Vagina (tissue), 2 donors: ENCODE measurements at regions not wholly inside any gene's neighbourhood (a gene's known extent, or its start where the extent isn't known, plus 50 kb on each side); places are given as distances from the start of the nearest gene placed in this dataset.

Source experiments
- DNase-seq, 2 donors: peaks; one replicate each; pipeline ENCODE4 v3.0.0-alpha.2; 2017; ENCODE audit errors: extremely low spot score in 2 of 2
- H3K27ac ChIP-seq: fragments of 200-600 bp; sonication (generic); one replicate; pipeline ENCODE4 v1.5.1; 2019
- H3K27me3 ChIP-seq: fragments of 200-600 bp; sonication (generic); one replicate; pipeline ENCODE4 v1.5.1; 2019
- H3K36me3 ChIP-seq, 2 donors: fragments of 200-600 bp; sonication (generic); one replicate each; pipeline ENCODE4 v1.5.1; 2017 to 2019
- H3K4me1 ChIP-seq: fragments of 200-600 bp; sonication (generic); one replicate; pipeline ENCODE4 v1.5.1; 2019
- H3K4me3 ChIP-seq, 2 donors: fragments of 200-600 bp; sonication (generic); 1 replicate in 1 of 2; 2 replicates in 1 of 2; pipeline ENCODE4 v1.5.1; 2016 to 2019
- H3K9me3 ChIP-seq: fragments of 200-600 bp; sonication (generic); one replicate; pipeline ENCODE4 v1.5.1; 2019
- POLR2A ChIP-seq, 2 donors: fragments of 450-650 bp; IDR thresholded peaks; one replicate each; pipeline ENCODE4 v1.6.1; 2017; ENCODE audit warnings: antibody characterized with exemption in 2 of 2, mild to moderate bottlenecking in 2 of 2, moderate library complexity in 2 of 2
- POLR2AphosphoS5 ChIP-seq, 2 donors: sonication (generic); formaldehyde crosslinking; IDR thresholded peaks; one replicate each; pipeline ENCODE4 v1.9.0; 2017; ENCODE audit warnings: antibody characterized with exemption in 2 of 2, mild to moderate bottlenecking in 2 of 2, low read depth in 1 of 2; ENCODE audit not compliant: insufficient read depth in 1 of 2
- intact Hi-C: fragments of 100-400 bp; cut with DNase I; formaldehyde crosslinking; loops from one replicate; pipeline ENCODE4 v1.15.1; 2023
- TF ChIP-seq, protein P1 (sequence below), 3 experiments: fragments of 450-650 bp in 2 of 3; fragments of 200-600 bp in 1 of 3; sonication (generic) in 1 of 3; IDR thresholded peaks; one replicate each; pipeline ENCODE4 v1.5.1; 2017 to 2019; ENCODE audit warnings: antibody characterized with exemption in 3 of 3, mild to moderate bottlenecking in 2 of 3, moderate library complexity in 2 of 3

DNA sequence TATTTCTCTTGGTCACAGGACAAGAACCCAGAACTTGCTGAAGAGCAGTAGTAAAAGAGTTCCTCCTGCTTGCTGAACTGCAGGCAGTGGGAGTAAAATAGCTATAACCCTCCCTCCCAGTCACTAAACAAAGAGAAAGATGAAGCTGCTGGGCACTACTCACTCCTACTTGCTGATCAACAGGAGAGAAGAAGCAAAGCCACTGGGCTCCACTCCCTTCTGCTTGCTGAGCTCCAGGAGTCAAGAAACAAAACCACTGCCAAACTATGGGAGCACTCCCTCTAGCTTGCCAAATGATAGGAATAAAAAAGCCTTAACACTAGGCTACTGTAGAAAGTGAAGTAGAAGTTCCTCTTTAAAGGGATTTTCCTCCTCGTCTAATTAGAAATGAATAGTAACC is 155.3 kb downstream of the RASSF9 start:
- TF ChIP-seq, protein P1, sequence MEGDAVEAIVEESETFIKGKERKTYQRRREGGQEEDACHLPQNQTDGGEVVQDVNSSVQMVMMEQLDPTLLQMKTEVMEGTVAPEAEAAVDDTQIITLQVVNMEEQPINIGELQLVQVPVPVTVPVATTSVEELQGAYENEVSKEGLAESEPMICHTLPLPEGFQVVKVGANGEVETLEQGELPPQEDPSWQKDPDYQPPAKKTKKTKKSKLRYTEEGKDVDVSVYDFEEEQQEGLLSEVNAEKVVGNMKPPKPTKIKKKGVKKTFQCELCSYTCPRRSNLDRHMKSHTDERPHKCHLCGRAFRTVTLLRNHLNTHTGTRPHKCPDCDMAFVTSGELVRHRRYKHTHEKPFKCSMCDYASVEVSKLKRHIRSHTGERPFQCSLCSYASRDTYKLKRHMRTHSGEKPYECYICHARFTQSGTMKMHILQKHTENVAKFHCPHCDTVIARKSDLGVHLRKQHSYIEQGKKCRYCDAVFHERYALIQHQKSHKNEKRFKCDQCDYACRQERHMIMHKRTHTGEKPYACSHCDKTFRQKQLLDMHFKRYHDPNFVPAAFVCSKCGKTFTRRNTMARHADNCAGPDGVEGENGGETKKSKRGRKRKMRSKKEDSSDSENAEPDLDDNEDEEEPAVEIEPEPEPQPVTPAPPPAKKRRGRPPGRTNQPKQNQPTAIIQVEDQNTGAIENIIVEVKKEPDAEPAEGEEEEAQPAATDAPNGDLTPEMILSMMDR (IDR thresholded peaks at IDR 0.05): no peak
- no peak for TF ChIP-seq POLR2AphosphoS5 (IDR thresholded peaks at IDR 0.05; ENCODE audit: insufficient read depth in 1 of 2, low read depth in 1 of 2)
- no peak for TF ChIP-seq POLR2A (IDR thresholded peaks at IDR 0.05)
- Histone ChIP-seq H3K4me3 (no peak overlapping the region), H3K27ac (no peak overlapping the region), H3K36me3 (no peaks in the 10 kb centered on the region), H3K4me1 (no peaks in the 10 kb centered on the region), H3K9me3 (peaks cover 7% of the 10 kb centered on the region), H3K27me3 (no peaks in the 10 kb centered on the region)
- no peak for DNase-seq
- intact Hi-C loops: no loop called here

DNA sequence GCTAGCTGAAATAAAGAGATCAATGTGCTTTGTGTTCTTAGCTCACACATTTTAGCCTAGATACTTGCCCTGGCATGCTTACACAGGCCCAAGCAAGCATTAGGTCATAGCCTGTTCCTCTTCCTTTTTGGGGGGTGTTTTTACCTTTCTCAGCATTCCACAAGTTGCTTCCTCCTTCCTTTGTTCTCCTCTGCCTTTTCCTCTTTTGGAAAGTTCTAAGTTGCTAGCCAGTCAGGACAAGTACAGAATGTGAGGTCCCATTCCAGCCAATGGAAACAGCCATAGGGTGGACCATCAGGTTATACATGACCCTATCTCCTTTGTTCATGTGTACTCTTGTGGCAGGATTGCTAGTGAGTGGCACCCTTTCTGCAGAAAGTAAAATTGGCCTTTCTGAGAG is 154.9 kb downstream of the RASSF9 start:
- no peaks in the 10 kb centered on the region for H3K4me1 ChIP-seq
- H3K4me3 ChIP-seq: no peak overlapping the region
- no peak overlapping the region for H3K27ac ChIP-seq
- TF ChIP-seq POLR2AphosphoS5 (IDR thresholded peaks at IDR 0.05; ENCODE audit: insufficient read depth in 1 of 2, low read depth in 1 of 2) (no peak), POLR2A (IDR thresholded peaks at IDR 0.05) (no peak)
- TF ChIP-seq, protein P1 (IDR thresholded peaks at IDR 0.05): no peak
- intact Hi-C loops: no loop called here
- no peak for DNase-seq
- no peaks in the 10 kb centered on the region for H3K36me3 ChIP-seq
- H3K9me3 ChIP-seq: peaks cover 7% of the 10 kb centered on the region
- H3K27me3 ChIP-seq: no peaks in the 10 kb centered on the region

DNA sequence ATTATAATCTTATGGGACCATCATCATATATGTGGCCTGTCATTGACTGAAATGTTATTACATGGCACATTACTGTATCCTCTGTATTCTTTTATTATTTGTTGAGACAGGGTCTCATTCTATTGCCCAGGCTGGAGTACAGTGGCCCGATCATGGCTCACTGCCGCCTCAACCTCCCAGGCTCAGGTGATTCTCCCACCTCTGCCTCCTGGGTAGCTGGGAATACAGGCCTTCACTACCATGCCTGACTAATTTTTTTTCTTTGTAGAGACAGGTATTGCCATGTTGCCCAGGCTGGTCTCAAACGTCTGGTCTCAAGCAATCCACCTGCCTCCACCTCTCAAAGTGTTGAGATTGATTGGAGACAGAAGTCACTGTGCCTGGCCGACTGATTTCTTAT is 153.2 kb downstream of the RASSF9 start:
- H3K36me3 ChIP-seq: no peaks in the 10 kb centered on the region
- H3K27ac ChIP-seq: no peak overlapping the region
- DNase-seq: no peak
- intact Hi-C loops: no loop called here
- no peaks in the 10 kb centered on the region for H3K4me1 ChIP-seq
- H3K27me3 ChIP-seq: no peaks in the 10 kb centered on the region
- H3K9me3 ChIP-seq: peaks cover 7% of the 10 kb centered on the region
- TF ChIP-seq, protein P1 (IDR thresholded peaks at IDR 0.05): no peak
- TF ChIP-seq POLR2A (IDR thresholded peaks at IDR 0.05): no peak
- TF ChIP-seq POLR2AphosphoS5 (IDR thresholded peaks at IDR 0.05; ENCODE audit: insufficient read depth in 1 of 2, low read depth in 1 of 2): no peak
- no peak overlapping the region for H3K4me3 ChIP-seq

DNA sequence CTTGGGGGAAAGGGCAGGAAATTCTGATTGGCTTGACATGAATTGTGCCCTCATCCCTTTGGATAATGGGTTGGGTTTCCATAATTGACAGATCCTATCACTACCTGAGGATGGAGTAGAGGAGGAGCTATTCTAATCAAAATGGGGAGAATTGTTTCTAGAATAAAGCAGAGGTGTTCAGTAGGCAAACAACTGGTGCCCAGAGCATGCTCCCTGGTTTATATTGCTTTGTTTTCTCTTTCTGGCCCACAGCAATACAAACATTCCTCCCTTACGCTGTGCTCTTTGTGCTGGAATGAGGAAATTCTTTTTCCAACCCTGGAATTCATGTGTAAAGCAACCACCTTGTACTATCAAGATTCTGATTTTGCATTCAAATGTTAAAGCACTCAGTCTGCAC is 147.4 kb downstream of the RASSF9 start:
- Histone ChIP-seq H3K27me3 (no peaks in the 10 kb centered on the region), H3K4me3 (no peak overlapping the region), H3K27ac (no peak overlapping the region), H3K36me3 (no peaks in the 10 kb centered on the region), H3K9me3 (no peaks in the 10 kb centered on the region), H3K4me1 (no peaks in the 10 kb centered on the region)
- no peak for TF ChIP-seq POLR2AphosphoS5 (IDR thresholded peaks at IDR 0.05; ENCODE audit: insufficient read depth in 1 of 2, low read depth in 1 of 2)
- TF ChIP-seq POLR2A (IDR thresholded peaks at IDR 0.05): no peak
- TF ChIP-seq, protein P1 (IDR thresholded peaks at IDR 0.05): no peak
- DNase-seq: no peak
- intact Hi-C loops: no loop called here

- TF ChIP-seq POLR2AphosphoS5 (IDR thresholded peaks at IDR 0.05; ENCODE audit: insufficient read depth in 1 of 2, low read depth in 1 of 2) (no peak), POLR2A (IDR thresholded peaks at IDR 0.05) (no peak)
- TF ChIP-seq, protein P1 (IDR thresholded peaks at IDR 0.05): no peak
- Histone ChIP-seq H3K27me3 (no peaks in the 10 kb centered on the region), H3K9me3 (no peaks in the 10 kb centered on the region), H3K27ac (no peak overlapping the region), H3K36me3 (no peaks in the 10 kb centered on the region), H3K4me1 (no peaks in the 10 kb centered on the region), H3K4me3 (no peak overlapping the region)
- no peak for DNase-seq
- intact Hi-C loops: no loop called here
Measured at GRCh38 chr12:85690146-85690545, 146.1 kb downstream of the RASSF9 start.
